K562 (cell line): ENCODE measurements at regions not wholly inside any gene's neighbourhood (a gene's known extent, or its start where the extent isn't known, plus 50 kb on each side); places are given as distances from the start of the nearest gene placed in this dataset.

ENCODE experiments used
- ATAC-seq: fragments of 200-7000 bp; cut with Tn5 transposase; 3 replicates; pipeline ENCODE4 v1.9.1; 2020; ENCODE audit warnings: moderate library complexity
- BruUV-seq: library from RNA; stranded (reverse); fragments of 400-500 nt; replicated peaks from 2 replicates; lab custom pipeline; 2021; lab: Mats Ljungman, UMichigan
- CTCF ChIA-PET: fragments of 300-600 bp; formaldehyde crosslinking; extraction: SDS; loops from one replicate; lab custom pipeline; 2021; ENCODE audit warnings: low intra/inter-chr PET ratio; lab: Yijun Ruan, JAX
- POLR2A ChIA-PET: fragments of 300-600, 350-650 bp; sonication (Branson Sonifier 250); formaldehyde crosslinking; extraction: SDS; loops from one replicate; lab custom pipeline; 2021; ENCODE audit warnings: antibody characterized with exemption, inconsistent platforms; lab: Yijun Ruan, JAX
- DNase-seq, 4 experiments: peaks; one replicate each; pipeline versions ENCODE4 v3.0.0 to v3.0.0-alpha.2; 2011 to 2018; ENCODE audit warnings: low spot score in 3 of 4, mixed read lengths in 3 of 4; ENCODE audit errors: extremely low read depth in 1 of 4
- FAIRE-seq: peaks from 2 replicates; lab custom pipeline; 2011; peaks lifted over from hg19 to GRCh38; lab: Jason Lieb, UNC
- H2AFZ ChIP-seq: 2 replicates; pipeline ENCODE4 v1.6.0; 2011; ENCODE audit warnings: low read depth, low read length, control low read depth, inconsistent platforms
- H3K27ac ChIP-seq: fragments of 200-600 bp; 3 replicates; pipeline ENCODE4 v1.8.0; 2011; ENCODE audit warnings: low read depth, mild to moderate bottlenecking, control low read depth, inconsistent platforms, low read length, moderate library complexity, mixed read lengths; ENCODE audit errors: extremely low read depth
- H3K27me3 ChIP-seq, 2 experiments: fragments of 300-600 bp in 1 of 2; 2 replicates in 1 of 2; 3 replicates in 1 of 2; pipeline versions ENCODE4 v1.6.0 to v1.8.0; 2011; ENCODE audit warnings: inconsistent platforms in 2 of 2, low read length in 2 of 2, mild to moderate bottlenecking in 1 of 2, mixed read lengths in 1 of 2, moderate library complexity in 1 of 2; ENCODE audit not compliant: control insufficient read depth in 2 of 2, insufficient read depth in 2 of 2
- H3K36me3 ChIP-seq: fragments of 300-600 bp; 3 replicates; pipeline ENCODE4 v1.8.0; 2011; ENCODE audit warnings: mild to moderate bottlenecking, low read length, inconsistent platforms; ENCODE audit not compliant: control insufficient read depth, insufficient read depth
- H3K4me1 ChIP-seq, 2 experiments: fragments of 200-600 bp in 1 of 2; replicated peaks in 1 of 2; 2 replicates in 1 of 2; 3 replicates in 1 of 2; pipeline versions ENCODE4 v1.5.1 to v1.8.0; 2011; ENCODE audit warnings: inconsistent platforms in 2 of 2, low read length in 2 of 2, mild to moderate bottlenecking in 1 of 2, mixed read lengths in 1 of 2, moderate library complexity in 1 of 2; ENCODE audit not compliant: control insufficient read depth in 2 of 2, insufficient read depth in 2 of 2
- H3K4me2 ChIP-seq: 2 replicates; pipeline ENCODE4 v1.6.1; 2011; ENCODE audit warnings: low read length, control low read depth, inconsistent platforms, mixed read lengths; ENCODE audit not compliant: insufficient read depth
- H3K4me3 ChIP-seq: fragments of 200-600 bp; sonication (generic), shearing (Covaris generic); 2 replicates; pipeline ENCODE4 v1.5.1; 2016; ENCODE audit warnings: control low read depth, inconsistent platforms
- H3K79me2 ChIP-seq: fragments of 200-600 bp; 3 replicates; pipeline ENCODE4 v1.8.0; 2011; ENCODE audit warnings: low read length, inconsistent platforms; ENCODE audit not compliant: control insufficient read depth, insufficient read depth
- H3K9ac ChIP-seq, 2 experiments: 2 replicates each; pipeline versions ENCODE4 v1.6.0 to v1.6.1; 2011; ENCODE audit warnings: low read depth in 2 of 2, low read length in 2 of 2, control low read depth in 1 of 2, inconsistent platforms in 1 of 2, mild to moderate bottlenecking in 1 of 2, mixed read lengths in 1 of 2; ENCODE audit not compliant: insufficient read depth in 1 of 2
- H3K9me1 ChIP-seq: one replicate; pipeline ENCODE4 v1.6.0; 2011; ENCODE audit warnings: inconsistent platforms, mild to moderate bottlenecking, low read length, moderate library complexity; ENCODE audit not compliant: control insufficient read depth, insufficient read depth
- H3K9me3 ChIP-seq: replicated peaks from 2 replicates; pipeline ENCODE4 v1.5.1; 2011; ENCODE audit warnings: low read depth, low read length, inconsistent platforms; ENCODE audit not compliant: control insufficient read depth, insufficient read depth
- H4K20me1 ChIP-seq: replicated peaks from 2 replicates; pipeline ENCODE4 v1.6.1; 2011; ENCODE audit warnings: low read length, inconsistent platforms, mixed read lengths; ENCODE audit not compliant: control insufficient read depth, insufficient read depth
- ARID1B ChIP-seq: fragments of 450-650 bp; IDR thresholded peaks from 2 replicates; pipeline ENCODE4 v1.6.1; 2016; ENCODE audit warnings: antibody characterized with exemption, mild to moderate bottlenecking, inconsistent platforms
- ARID2 ChIP-seq: fragments of 450-650 bp; IDR thresholded peaks from 2 replicates; pipeline ENCODE4 v1.6.1; 2017; ENCODE audit warnings: antibody characterized with exemption, mild to moderate bottlenecking
- ATF7 ChIP-seq: fragments of 450-650 bp; IDR thresholded peaks from 2 replicates; pipeline ENCODE4 v1.7.1; 2014; ENCODE audit warnings: mild to moderate bottlenecking, moderate library complexity
- CTBP1 ChIP-seq: fragments of 450-650 bp; IDR thresholded peaks from 2 replicates; pipeline ENCODE4 v1.6.1; 2016; ENCODE audit warnings: borderline replicate concordance
- ETV5 ChIP-seq: sonication (generic); formaldehyde crosslinking; IDR thresholded peaks from 2 replicates; pipeline ENCODE4 v1.4.0; 2020; ENCODE audit warnings: low read depth, mild to moderate bottlenecking, missing genetic modification reagents
- EWSR1 ChIP-seq: fragments of 450-650 bp; IDR thresholded peaks from 2 replicates; pipeline ENCODE4 v1.6.1; 2018; ENCODE audit warnings: borderline replicate concordance, mild to moderate bottlenecking, low read depth, moderate library complexity; ENCODE audit not compliant: partially characterized antibody
- HDAC8 ChIP-seq: fragments of 450-650 bp; IDR thresholded peaks from 2 replicates; pipeline ENCODE4 v1.6.1; 2016; ENCODE audit warnings: mild to moderate bottlenecking, missing genetic modification characterization, moderate library complexity, missing compliant biosample characterization
- HMG20A ChIP-seq: fragments of 450-650 bp; formaldehyde crosslinking; conservative IDR thresholded peaks from 2 replicates; pipeline ENCODE4 v1.4.0; 2020; ENCODE audit warnings: mild to moderate bottlenecking, mixed read lengths
- KDM5B ChIP-seq: fragments of 200-600 bp; sonication (generic); IDR thresholded peaks from 2 replicates; pipeline ENCODE4 v1.6.1; 2012; ENCODE audit warnings: low read depth, mild to moderate bottlenecking, moderate library complexity, low read length, control low read depth, inconsistent platforms; ENCODE audit not compliant: insufficient replicate concordance
- NR2C1 ChIP-seq, 2 experiments: fragments of 450-650 bp; IDR thresholded peaks; 2 replicates each; pipeline ENCODE4 v1.6.1; 2017; ENCODE audit warnings: mild to moderate bottlenecking in 2 of 2, antibody characterized with exemption in 1 of 2, inconsistent platforms in 1 of 2, missing compliant biosample characterization in 1 of 2, missing genetic modification characterization in 1 of 2
- POLR2AphosphoS5 ChIP-seq: IDR thresholded peaks from 2 replicates; pipeline ENCODE4 v1.6.1; 2011; ENCODE audit warnings: mild to moderate bottlenecking, low read depth, low read length, moderate library complexity; ENCODE audit not compliant: control insufficient read depth, insufficient read depth
- PRDM10 ChIP-seq: fragments of 450-650 bp; IDR thresholded peaks from 2 replicates; pipeline ENCODE4 v1.6.1; 2018; ENCODE audit not compliant: partially characterized antibody
- RFX5 ChIP-seq: IDR thresholded peaks from 2 replicates; pipeline ENCODE4 v1.6.1; 2011; ENCODE audit warnings: low read depth, mild to moderate bottlenecking, improper control_type of control experiment, low read length
- SMAD3 ChIP-seq: fragments of 450-650 bp; formaldehyde crosslinking; conservative IDR thresholded peaks from 2 replicates; pipeline ENCODE4 v1.4.0; 2020; ENCODE audit warnings: mild to moderate bottlenecking
- TAF1 ChIP-seq: IDR thresholded peaks from 2 replicates; pipeline ENCODE4 v1.6.1; 2011; ENCODE audit warnings: mild to moderate bottlenecking, low read length, moderate library complexity; ENCODE audit not compliant: insufficient read depth, control insufficient read depth, severe bottlenecking; ENCODE audit errors: extremely low read depth
- TCF7L2 ChIP-seq: fragments of 150-350 bp; IDR thresholded peaks from 2 replicates; pipeline ENCODE4 v1.6.1; 2016; ENCODE audit warnings: low read depth, mild to moderate bottlenecking, low read length, moderate library complexity
- ZNF592 ChIP-seq: fragments of 450-650 bp; IDR thresholded peaks from 2 replicates; pipeline ENCODE4 v1.6.1; 2017; ENCODE audit warnings: antibody characterized with exemption, mild to moderate bottlenecking
- in situ Hi-C: fragments of 300-500 bp; cut with MboI; formaldehyde crosslinking; loops from 4 replicates; pipeline ENCODE4 v1.15.0; 2018; ENCODE audit warnings: inconsistent platforms, mixed read lengths
- intact Hi-C: fragments of 100-400 bp; cut with micrococcal nuclease; formaldehyde crosslinking; loops from 2 replicates; pipeline ENCODE4 v1.14.2; 2022

GRCh38 chrX:69229436-69229835, 64.2 kb upstream of the PJA1 start:
- Histone ChIP-seq H3K4me1 (no peaks in the 10 kb centered on the region), H3K9ac (no peak overlapping the region), H3K27ac (no peak overlapping the region), H3K9me1 (no peaks in the 10 kb centered on the region), H3K27me3 (no peaks in the 10 kb centered on the region), H3K9me3 (no peaks in the 10 kb centered on the region; the same call in 1 of the 2 replicates), H3K4me2 (no peak overlapping the region), H3K4me3 (no peak overlapping the region), H3K36me3 (no peaks in the 10 kb centered on the region), H2AFZ (no peak overlapping the region), H4K20me1 (no peaks in the 10 kb centered on the region), H3K79me2 (no peaks in the 10 kb centered on the region)
- no TSS peak for BruUV-seq
- FAIRE-seq (no peak), DNase-seq (no peak), ATAC-seq (no peak)
- in situ Hi-C loops: no loop called here
- ChIA-PET CTCF (no interaction called here), POLR2A (no interaction called here)
- intact Hi-C loops: no loop called here
- TF ChIP-seq CTBP1 (no peak), ATF7 (no peak), HMG20A (CRISPR knock-in tag) (no peak), PRDM10 (no peak), TAF1 (no peak), ETV5 (CRISPR knock-in tag) (no peak), ZNF592 (no peak), TCF7L2 (no peak), RFX5 (no peak), ARID2 (no peak), ARID1B (no peak), EWSR1 (no peak), POLR2AphosphoS5 (no peak), NR2C1 (IDR thresholded peaks at IDR 0.05) (no peak), NR2C1 (tag; IDR thresholded peaks at IDR 0.05) (0 out of 2 replicates have a peak, but pooled peaks have one; percentile 26), SMAD3 (no peak), KDM5B (no peak), HDAC8 (tag) (no peak)
